SK-N-SH (cell line): ENCODE measurements at regions not wholly inside any gene's neighbourhood (a gene's known extent, or its start where the extent isn't known, plus 50 kb on each side); places are given as distances from the start of the nearest gene placed in this dataset.

Experiments
- CTCF ChIA-PET: fragments of 300-600, 350-600 bp; formaldehyde crosslinking; extraction: SDS; loops from one replicate; lab custom pipeline; 2021; lab: Yijun Ruan, JAX
- POLR2A ChIA-PET: fragments of 350-600 bp; sonication (Branson Sonifier 250); formaldehyde crosslinking; extraction: SDS; loops from one replicate; lab custom pipeline; 2020; ENCODE audit warnings: antibody characterized with exemption, inconsistent platforms; lab: Yijun Ruan, JAX
- DNase-seq: peaks from one replicate; pipeline ENCODE4 v3.0.0; 2012
- H2AFZ ChIP-seq: fragments of 200-600 bp; sonication (generic); 2 replicates; pipeline ENCODE4 v1.8.1; 2016; ENCODE audit warnings: antibody characterized with exemption, mild to moderate bottlenecking, low read depth
- H3F3A ChIP-seq: fragments of 200-600 bp; sonication (generic); replicated peaks from 2 replicates; pipeline ENCODE3; 2016; ENCODE audit warnings: antibody characterized with exemption, mild to moderate bottlenecking; ENCODE audit not compliant: insufficient read depth
- H3K27ac ChIP-seq, 2 experiments: fragments of 200-500 bp in 1 of 2; fragments of 200-600 bp in 1 of 2; sonication (Bioruptor generic) in 1 of 2; sonication (generic), shearing (Covaris generic) in 1 of 2; 2 replicates each; pipeline versions ENCODE4 v1.5.1 to v1.6.1; 2014 to 2016; ENCODE audit warnings: low read depth in 2 of 2, inconsistent platforms in 1 of 2, low read length in 1 of 2, mild to moderate bottlenecking in 1 of 2, mixed read lengths in 1 of 2
- H3K27me3 ChIP-seq: fragments of 200-600 bp; sonication (generic), shearing (Covaris generic); 2 replicates; pipeline ENCODE4 v1.6.1; 2016; ENCODE audit warnings: mixed run types; ENCODE audit not compliant: insufficient read depth
- H3K36me3 ChIP-seq, 2 experiments: fragments of 200-500 bp in 1 of 2; fragments of 200-600 bp in 1 of 2; sonication (Bioruptor generic) in 1 of 2; sonication (generic) in 1 of 2; replicated peaks in 1 of 2; 2 replicates each; pipeline versions ENCODE3 to v1.5.1; 2014 to 2016; ENCODE audit warnings: low read length in 1 of 2, mild to moderate bottlenecking in 1 of 2; ENCODE audit not compliant: insufficient read depth in 2 of 2, control insufficient read depth in 1 of 2
- H3K4me1 ChIP-seq, 2 experiments: fragments of 200-500 bp in 1 of 2; fragments of 200-600 bp in 1 of 2; sonication (Bioruptor generic) in 1 of 2; sonication (generic), shearing (Covaris generic) in 1 of 2; 2 replicates each; pipeline versions ENCODE4 v1.5.1 to v1.6.1; 2014 to 2016; ENCODE audit warnings: low read depth in 1 of 2, low read length in 1 of 2, mixed run types in 1 of 2; ENCODE audit not compliant: insufficient read depth in 2 of 2, control insufficient read depth in 1 of 2
- H3K4me2 ChIP-seq: fragments of 200-600 bp; sonication (generic), shearing (Covaris generic); 2 replicates; pipeline ENCODE4 v1.6.1; 2017; ENCODE audit warnings: mixed run types
- H3K4me3 ChIP-seq, 2 experiments: fragments of 200-500 bp in 1 of 2; fragments of 200-600 bp in 1 of 2; sonication (Bioruptor generic) in 1 of 2; sonication (generic), shearing (Covaris generic) in 1 of 2; 2 replicates each; pipeline versions ENCODE4 v1.5.1 to v1.8.1; 2014 to 2016; ENCODE audit warnings: low read depth in 2 of 2, inconsistent platforms in 1 of 2, low read length in 1 of 2, mild to moderate bottlenecking in 1 of 2, mixed read lengths in 1 of 2, moderate library complexity in 1 of 2
- H3K79me2 ChIP-seq: fragments of 200-600 bp; sonication (generic); 2 replicates; pipeline ENCODE4 v1.8.1; 2017; ENCODE audit warnings: mild to moderate bottlenecking; ENCODE audit not compliant: insufficient read depth
- H3K9ac ChIP-seq: fragments of 200-600 bp; sonication (generic); 2 replicates; pipeline ENCODE4 v1.6.1; 2017; ENCODE audit warnings: mixed run types
- H3K9me2 ChIP-seq: fragments of 200-600 bp; sonication (generic); 2 replicates; pipeline ENCODE4 v1.6.1; 2017; ENCODE audit warnings: mixed run types
- H3K9me3 ChIP-seq: fragments of 200-600 bp; sonication (generic); 2 replicates; pipeline ENCODE4 v1.6.1; 2017; ENCODE audit warnings: mixed run types, mild to moderate bottlenecking, moderate library complexity
- H4K20me1 ChIP-seq: fragments of 200-600 bp; sonication (generic); 2 replicates; pipeline ENCODE4 v1.6.1; 2017; ENCODE audit warnings: mild to moderate bottlenecking, mixed run types; ENCODE audit not compliant: insufficient read depth
- CHD2 ChIP-seq: fragments of 150-350 bp; IDR thresholded peaks from 2 replicates; pipeline ENCODE4 v1.6.1; 2018; ENCODE audit warnings: low read length; ENCODE audit not compliant: partially characterized antibody
- ELF1 ChIP-seq: IDR thresholded peaks from 2 replicates; pipeline ENCODE4 v1.4.0; 2012
- EP300 ChIP-seq, 2 experiments: IDR thresholded peaks; 2 replicates each; pipeline versions ENCODE4 v1.4.0 to v1.6.1; 2012; ENCODE audit warnings: borderline replicate concordance in 1 of 2, low read depth in 1 of 2, low read length in 1 of 2
- EZH2phosphoT487 ChIP-seq: fragments of 200-600 bp; sonication (generic); IDR thresholded peaks from 2 replicates; pipeline ENCODE4 v1.6.1; 2017; ENCODE audit warnings: low read depth, mixed run types, mild to moderate bottlenecking, antibody characterized with exemption, moderate library complexity, borderline replicate concordance
- FOXJ3 ChIP-seq: sonication (generic); formaldehyde crosslinking; IDR thresholded peaks from 2 replicates; pipeline ENCODE4 v1.5.1; 2020; ENCODE audit warnings: mild to moderate bottlenecking, missing genetic modification reagents
- FOXM1 ChIP-seq: IDR thresholded peaks from 2 replicates; pipeline ENCODE4 v1.4.0; 2012; ENCODE audit warnings: low read depth, mild to moderate bottlenecking
- GABPA ChIP-seq: IDR thresholded peaks from 2 replicates; pipeline ENCODE4 v1.4.0; 2012; ENCODE audit warnings: low read depth, mild to moderate bottlenecking
- IRF3 ChIP-seq: fragments of 150-350 bp; IDR thresholded peaks from 2 replicates; pipeline ENCODE4 v1.6.1; 2016; ENCODE audit warnings: mild to moderate bottlenecking, low read depth, low read length
- MAX ChIP-seq: IDR thresholded peaks from 2 replicates; pipeline ENCODE4 v1.4.0; 2012; ENCODE audit warnings: low read depth
- NFIC ChIP-seq: IDR thresholded peaks from 2 replicates; pipeline ENCODE4 v1.4.0; 2012; ENCODE audit warnings: borderline replicate concordance
- NRF1 ChIP-seq: IDR thresholded peaks from 2 replicates; pipeline ENCODE4 v1.6.1; 2012; ENCODE audit warnings: low read depth, mild to moderate bottlenecking, low read length
- PBX3 ChIP-seq: IDR thresholded peaks from 2 replicates; pipeline ENCODE4; 2012
- POLR2AphosphoS5 ChIP-seq: IDR thresholded peaks from 2 replicates; pipeline ENCODE4 v1.6.1; 2012; ENCODE audit warnings: low read depth, low read length
- REST ChIP-seq: IDR thresholded peaks from 2 replicates; pipeline ENCODE4 v1.6.1; 2012; ENCODE audit warnings: mild to moderate bottlenecking, low read depth, low read length, moderate library complexity
- RXRA ChIP-seq: IDR thresholded peaks from 2 replicates; pipeline ENCODE4 v1.4.0; 2012; ENCODE audit warnings: low read depth, mild to moderate bottlenecking, borderline replicate concordance
- SIN3A ChIP-seq: IDR thresholded peaks from 2 replicates; pipeline ENCODE4 v1.6.1; 2012; ENCODE audit warnings: low read depth, mild to moderate bottlenecking, low read length, moderate library complexity, borderline replicate concordance
- TAF1 ChIP-seq: IDR thresholded peaks from 2 replicates; pipeline ENCODE4 v1.6.1; 2012; ENCODE audit warnings: low read depth, mild to moderate bottlenecking, low read length, moderate library complexity, borderline replicate concordance
- TCF12 ChIP-seq: IDR thresholded peaks from 2 replicates; pipeline ENCODE4 v1.4.0; 2012
- USF1 ChIP-seq: IDR thresholded peaks from 2 replicates; pipeline ENCODE4 v1.4.0; 2012; ENCODE audit warnings: low read depth, borderline replicate concordance
- ZBTB33 ChIP-seq: IDR thresholded peaks from 2 replicates; pipeline ENCODE4 v1.4.0; 2012; ENCODE audit warnings: low read depth, borderline replicate concordance
- WGBS: methylation state at CpG from one replicate; pipeline ENCODE4 v1.1.6; 2017; ENCODE audit warnings: low lambda C conversion rate; 5-methylcytosine and 5-hydroxymethylcytosine counted together

- POLR2A ChIA-PET: no interaction called here
- Histone ChIP-seq H3K9me3 (no peaks in the 10 kb centered on the region), H3K27ac (no peak overlapping the region), H4K20me1 (no peaks in the 10 kb centered on the region), H3K27me3 (no peaks in the 10 kb centered on the region), H3K9ac (no peak overlapping the region), H3K4me2 (no peak overlapping the region), H3K4me3 (no peak overlapping the region), H3K4me1 (no peaks in the 10 kb centered on the region), H3K79me2 (no peaks in the 10 kb centered on the region), H2AFZ (no peak overlapping the region), H3K36me3 (no peaks in the 10 kb centered on the region), H3K9me2 (no peaks in the 10 kb centered on the region), H3F3A (no peaks in the 10 kb centered on the region)
- 14% methylated on average over 3 of the region's 6 CpGs for WGBS
- CTCF ChIA-PET: no interaction called here
- TF ChIP-seq NRF1 (no peak), FOXM1 (no peak), TCF12 (no peak), FOXJ3 (CRISPR knock-in tag) (no peak), PBX3 (no peak), CHD2 (no peak), GABPA (no peak), REST (no peak), USF1 (no peak), MAX (no peak), EZH2phosphoT487 (no peak), NFIC (no peak), IRF3 (no peak), SIN3A (no peak), TAF1 (no peak), ZBTB33 (no peak), RXRA (no peak), ELF1 (no peak), EP300 (IDR thresholded peaks at IDR 0.05; ENCODE audit: borderline replicate concordance in 1 of 2, low read depth in 1 of 2, low read length in 1 of 2) (no peak), POLR2AphosphoS5 (no peak)
- DNase-seq: no peak
Measured at GRCh38 chr4:167887726-167888125, 204.6 kb upstream of the ANXA10 start.
